ENCODE measurements at regions not wholly inside any gene's neighbourhood (a gene's known extent, or its start where the extent isn't known, plus 50 kb on each side); places are given as distances from the start of the nearest gene placed in this dataset.

DNA sequence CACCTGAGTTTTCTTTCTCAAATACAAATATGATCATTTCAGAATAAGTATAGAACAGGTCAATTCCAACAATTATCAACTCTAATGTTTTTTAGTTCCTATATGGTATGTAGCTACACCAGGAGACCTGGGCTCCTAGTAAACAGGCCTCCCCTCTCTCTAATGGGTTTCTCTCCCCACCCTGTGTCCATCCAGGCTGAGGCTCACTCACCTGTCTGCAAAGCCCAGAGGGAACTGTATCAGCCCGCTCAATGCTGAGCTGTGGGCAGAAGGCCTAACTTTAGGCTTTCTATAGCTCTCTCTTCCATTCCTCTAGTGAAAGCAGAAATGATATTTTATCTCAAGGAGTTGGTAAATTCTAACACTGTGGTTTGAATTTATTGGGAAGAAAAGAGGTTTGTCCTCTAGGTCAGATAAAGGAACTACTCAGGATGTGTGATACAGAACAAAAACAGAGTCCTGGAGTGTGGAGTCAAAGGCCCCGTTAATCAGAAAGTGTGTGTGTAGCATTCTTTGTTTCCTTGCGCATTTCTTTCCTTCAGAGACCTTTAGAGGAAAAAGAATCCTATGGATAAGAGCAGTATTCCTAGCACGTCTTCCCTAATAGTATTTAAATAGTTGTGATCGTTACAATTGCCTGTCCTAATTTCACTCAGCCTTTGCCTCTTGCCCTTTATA, 408.9 kb downstream of the PYDC2 start:
- TF ChIP-seq, protein P1, sequence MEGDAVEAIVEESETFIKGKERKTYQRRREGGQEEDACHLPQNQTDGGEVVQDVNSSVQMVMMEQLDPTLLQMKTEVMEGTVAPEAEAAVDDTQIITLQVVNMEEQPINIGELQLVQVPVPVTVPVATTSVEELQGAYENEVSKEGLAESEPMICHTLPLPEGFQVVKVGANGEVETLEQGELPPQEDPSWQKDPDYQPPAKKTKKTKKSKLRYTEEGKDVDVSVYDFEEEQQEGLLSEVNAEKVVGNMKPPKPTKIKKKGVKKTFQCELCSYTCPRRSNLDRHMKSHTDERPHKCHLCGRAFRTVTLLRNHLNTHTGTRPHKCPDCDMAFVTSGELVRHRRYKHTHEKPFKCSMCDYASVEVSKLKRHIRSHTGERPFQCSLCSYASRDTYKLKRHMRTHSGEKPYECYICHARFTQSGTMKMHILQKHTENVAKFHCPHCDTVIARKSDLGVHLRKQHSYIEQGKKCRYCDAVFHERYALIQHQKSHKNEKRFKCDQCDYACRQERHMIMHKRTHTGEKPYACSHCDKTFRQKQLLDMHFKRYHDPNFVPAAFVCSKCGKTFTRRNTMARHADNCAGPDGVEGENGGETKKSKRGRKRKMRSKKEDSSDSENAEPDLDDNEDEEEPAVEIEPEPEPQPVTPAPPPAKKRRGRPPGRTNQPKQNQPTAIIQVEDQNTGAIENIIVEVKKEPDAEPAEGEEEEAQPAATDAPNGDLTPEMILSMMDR (IDR thresholded peaks at IDR 0.05) = no peak
- no peak for TF ChIP-seq EZH2 (IDR thresholded peaks at IDR 0.05)
- no peak for TF ChIP-seq EZH2phosphoT487 (IDR thresholded peaks at IDR 0.05)

Measured in neural progenitor cell (in vitro differentiated cells).